ENCODE measurements at regions not wholly inside any gene's neighbourhood (a gene's known extent, or its start where the extent isn't known, plus 50 kb on each side); places are given as distances from the start of the nearest gene placed in this dataset.
"Not testable (repeated sequence)": the region's sequence is repeated elsewhere in the genome, so short reads cannot be mapped to it uniquely, and the experiment has no call there.

- TF ChIP-seq CTCF, POLR2A (IDR thresholded peaks at IDR 0.05): not testable (repeated sequence)
These were observed 518.9 kb upstream of the TGIF2LX start for GRCh38 chrX:89402818-89403217.
